HCT116 (cell line): ENCODE measurements at regions not wholly inside any gene's neighbourhood (a gene's known extent, or its start where the extent isn't known, plus 50 kb on each side); places are given as distances from the start of the nearest gene placed in this dataset.
"Not testable (repeated sequence)": the region's sequence is repeated elsewhere in the genome, so short reads cannot be mapped to it uniquely, and the experiment has no call there.

Source experiments
- ATAC-seq: fragments of 200-7000 bp; cut with Tn5 transposase; 2 replicates; pipeline ENCODE4 v1.9.1; 2020; ENCODE audit warnings: mild to moderate bottlenecking, moderate library complexity
- BruUV-seq: library from RNA; stranded (reverse); fragments of 400-500 nt; replicated peaks from 2 replicates; lab custom pipeline; 2021; lab: Mats Ljungman, UMichigan
- CTCF ChIA-PET: fragments of 300-600 bp; sonication (Branson Sonifier 250); formaldehyde crosslinking; loops from one replicate; lab custom pipeline; 2021; ENCODE audit warnings: antibody characterized with exemption; lab: Charles Lee
- POLR2A ChIA-PET: fragments of 300-600, 350-600 bp; sonication (Branson Sonifier 250); formaldehyde crosslinking; loops from one replicate; lab custom pipeline; 2021; ENCODE audit warnings: antibody characterized with exemption; lab: Charles Lee
- RAD21 ChIA-PET, 2 experiments: fragments of 300-600 bp; sonication (Branson Sonifier 250); formaldehyde crosslinking; loops; one replicate each; lab custom pipeline; 2023; ENCODE audit warnings: low total read pairs in 2 of 2; ENCODE audit not compliant: uncharacterized antibody in 2 of 2, unreplicated experiment in 2 of 2, low non-redundant PET in 1 of 2; lab: Charles Lee
- DNase-seq: peaks from one replicate; pipeline ENCODE4 v3.0.0-alpha.2; 2010; ENCODE audit warnings: low read depth, low spot score
- H2AFZ ChIP-seq: fragments of 200-600 bp; shearing (Covaris generic), sonication (generic); 2 replicates; pipeline ENCODE4 v1.6.1; 2017; ENCODE audit warnings: low read depth, mixed run types, mixed read lengths, antibody characterized with exemption, low read length; ENCODE audit not compliant: poor library complexity, severe bottlenecking
- H3K27ac ChIP-seq: 2 replicates; pipeline ENCODE4 v1.5.1; 2012; ENCODE audit warnings: low read depth, low read length
- H3K27me3 ChIP-seq: fragments of 200-600 bp; sonication (generic); 2 replicates; pipeline ENCODE4 v1.6.1; 2016; ENCODE audit warnings: mixed run types, low read length, mixed read lengths; ENCODE audit not compliant: insufficient read depth
- H3K36me3 ChIP-seq, 2 experiments: fragments of 200-500 bp in 1 of 2; fragments of 200-600 bp in 1 of 2; sonication (Bioruptor generic) in 1 of 2; sonication (generic) in 1 of 2; 2 replicates each; pipeline versions ENCODE4 v1.5.1 to v1.6.1; 2014 to 2016; ENCODE audit warnings: low read length in 2 of 2, inconsistent platforms in 1 of 2, mixed read lengths in 1 of 2, mixed run types in 1 of 2; ENCODE audit not compliant: insufficient read depth in 2 of 2, control insufficient read depth in 1 of 2
- H3K4me1 ChIP-seq, 2 experiments: fragments of 200-600 bp in 1 of 2; sonication (generic) in 1 of 2; 2 replicates each; pipeline versions ENCODE4 v1.5.1 to v1.6.1; 2012 to 2017; ENCODE audit warnings: low read length in 2 of 2, inconsistent platforms in 1 of 2, mild to moderate bottlenecking in 1 of 2, mixed read lengths in 1 of 2, mixed run types in 1 of 2, moderate library complexity in 1 of 2; ENCODE audit not compliant: insufficient read depth in 2 of 2, control insufficient read depth in 1 of 2
- H3K4me2 ChIP-seq: fragments of 200-600 bp; sonication (generic); 2 replicates; pipeline ENCODE4 v1.6.1; 2017; ENCODE audit warnings: mixed run types, low read length, mixed read lengths
- H3K4me3 ChIP-seq, 2 experiments: fragments of 200-600 bp in 1 of 2; sonication (generic) in 1 of 2; replicated peaks in 1 of 2; 2 replicates each; pipeline ENCODE4 v1.5.1; 2011 to 2016; ENCODE audit warnings: low read length in 2 of 2, control low read depth in 1 of 2, low read depth in 1 of 2, mild to moderate bottlenecking in 1 of 2, mixed read lengths in 1 of 2, mixed run types in 1 of 2
- H3K79me2 ChIP-seq: fragments of 200-600 bp; sonication (generic); 2 replicates; pipeline ENCODE4 v1.6.1; 2017; ENCODE audit warnings: mild to moderate bottlenecking, mixed run types, low read length, moderate library complexity, mixed read lengths; ENCODE audit not compliant: insufficient read depth
- H3K9ac ChIP-seq: fragments of 200-600 bp; sonication (generic); 2 replicates; pipeline ENCODE4 v1.6.1; 2016; ENCODE audit warnings: low read length, mixed read lengths
- H3K9me2 ChIP-seq: fragments of 200-600 bp; sonication (generic), shearing (Covaris generic); 2 replicates; pipeline ENCODE4 v1.6.1; 2017; ENCODE audit warnings: mixed run types, mild to moderate bottlenecking, moderate library complexity; ENCODE audit not compliant: insufficient read depth
- H3K9me3 ChIP-seq, 2 experiments: fragments of 200-500 bp in 1 of 2; fragments of 200-600 bp in 1 of 2; sonication (Bioruptor generic) in 1 of 2; sonication (generic) in 1 of 2; 2 replicates each; pipeline ENCODE4 v1.6.1; 2014 to 2017; ENCODE audit warnings: low read length in 2 of 2, mixed read lengths in 2 of 2, inconsistent platforms in 1 of 2, low read depth in 1 of 2, mild to moderate bottlenecking in 1 of 2, mixed run types in 1 of 2, moderate library complexity in 1 of 2; ENCODE audit not compliant: control insufficient read depth in 1 of 2, insufficient read depth in 1 of 2
- H4K20me1 ChIP-seq: fragments of 200-600 bp; sonication (generic), shearing (Covaris generic); 2 replicates; pipeline ENCODE4 v1.6.1; 2017; ENCODE audit warnings: mixed run types, mild to moderate bottlenecking, moderate library complexity; ENCODE audit not compliant: insufficient read depth
- CBX3 ChIP-seq: IDR thresholded peaks from 2 replicates; pipeline ENCODE4 v1.6.1; 2012; ENCODE audit warnings: low read depth
- CEBPB ChIP-seq: IDR thresholded peaks from 2 replicates; pipeline ENCODE4 v1.6.1; 2012; ENCODE audit warnings: low read depth
- EGR1 ChIP-seq: IDR thresholded peaks from 2 replicates; pipeline ENCODE4 v1.6.1; 2012; ENCODE audit warnings: low read depth
- ELF1 ChIP-seq: IDR thresholded peaks from 2 replicates; pipeline ENCODE4 v1.6.1; 2012; ENCODE audit warnings: low read depth, borderline replicate concordance
- EZH2 ChIP-seq: fragments of 200-600 bp; sonication (generic); IDR thresholded peaks from 2 replicates; pipeline ENCODE4 v1.6.1; 2017; ENCODE audit warnings: antibody characterized with exemption, mixed run types
- RAD21 ChIP-seq: IDR thresholded peaks from 2 replicates; pipeline ENCODE4 v1.6.1; 2012; ENCODE audit warnings: low read depth, mild to moderate bottlenecking
- ZFX ChIP-seq: fragments of 450-650 bp; IDR thresholded peaks from 2 replicates; pipeline ENCODE4 v1.6.1; 2017
- intact Hi-C: fragments of 100-400 bp; cut with micrococcal nuclease; formaldehyde crosslinking; loops from 2 replicates; pipeline ENCODE4 v1.10.0; 2022
- TF ChIP-seq, protein P1 (sequence below), 3 experiments: fragments of 200-600 bp in 1 of 3; sonication (generic) in 1 of 3; IDR thresholded peaks in 2 of 3; conservative IDR thresholded peaks in 1 of 3; 2 replicates each; pipeline ENCODE4 v1.5.1; 2012 to 2017; ENCODE audit warnings: low read depth in 2 of 3, low read length in 2 of 3, antibody characterized with exemption in 1 of 3, borderline replicate concordance in 1 of 3, control low read depth in 1 of 3, mild to moderate bottlenecking in 1 of 3, mixed read lengths in 1 of 3, mixed run types in 1 of 3, moderate library complexity in 1 of 3; ENCODE audit not compliant: insufficient read depth in 1 of 3

DNA sequence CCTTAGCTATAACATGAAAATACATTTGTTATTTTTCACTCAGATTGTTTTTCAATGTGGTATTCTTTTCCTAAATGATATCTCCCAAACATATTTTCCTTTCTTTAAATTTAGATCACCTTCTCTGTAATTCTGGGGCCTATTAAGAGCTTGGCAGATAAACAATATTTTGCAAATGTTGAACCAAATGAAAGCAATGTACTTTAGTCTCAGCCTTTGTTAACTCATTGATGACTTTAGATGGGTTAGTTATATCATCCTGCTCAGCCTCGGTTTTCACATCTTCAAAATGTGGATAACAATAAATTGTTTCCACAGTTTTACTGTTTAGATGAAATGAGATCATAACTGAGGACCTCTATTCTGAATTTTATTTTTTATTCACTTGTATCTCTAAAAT, 1205.2 kb downstream of the SUCLG1 start:
- no peak overlapping the region for H2AFZ ChIP-seq
- ChIA-PET RAD21 (no interaction called here), CTCF (no interaction called here), POLR2A (no interaction called here)
- no peak for DNase-seq
- no peaks in the 10 kb centered on the region for H3K27me3 ChIP-seq
- H3K4me1 ChIP-seq: no peaks in the 10 kb centered on the region
- no peak for TF ChIP-seq ZFX
- no peak for TF ChIP-seq CBX3
- no peak for TF ChIP-seq CEBPB
- no peak for TF ChIP-seq EZH2
- TF ChIP-seq RAD21: no peak
- TF ChIP-seq, protein P1, sequence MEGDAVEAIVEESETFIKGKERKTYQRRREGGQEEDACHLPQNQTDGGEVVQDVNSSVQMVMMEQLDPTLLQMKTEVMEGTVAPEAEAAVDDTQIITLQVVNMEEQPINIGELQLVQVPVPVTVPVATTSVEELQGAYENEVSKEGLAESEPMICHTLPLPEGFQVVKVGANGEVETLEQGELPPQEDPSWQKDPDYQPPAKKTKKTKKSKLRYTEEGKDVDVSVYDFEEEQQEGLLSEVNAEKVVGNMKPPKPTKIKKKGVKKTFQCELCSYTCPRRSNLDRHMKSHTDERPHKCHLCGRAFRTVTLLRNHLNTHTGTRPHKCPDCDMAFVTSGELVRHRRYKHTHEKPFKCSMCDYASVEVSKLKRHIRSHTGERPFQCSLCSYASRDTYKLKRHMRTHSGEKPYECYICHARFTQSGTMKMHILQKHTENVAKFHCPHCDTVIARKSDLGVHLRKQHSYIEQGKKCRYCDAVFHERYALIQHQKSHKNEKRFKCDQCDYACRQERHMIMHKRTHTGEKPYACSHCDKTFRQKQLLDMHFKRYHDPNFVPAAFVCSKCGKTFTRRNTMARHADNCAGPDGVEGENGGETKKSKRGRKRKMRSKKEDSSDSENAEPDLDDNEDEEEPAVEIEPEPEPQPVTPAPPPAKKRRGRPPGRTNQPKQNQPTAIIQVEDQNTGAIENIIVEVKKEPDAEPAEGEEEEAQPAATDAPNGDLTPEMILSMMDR (IDR thresholded peaks at IDR 0.05 in 2 of 3, conservative IDR thresholded peaks at IDR 0.05 in 1 of 3; ENCODE audit: borderline replicate concordance in 1 of 3, insufficient read depth in 1 of 3, low read depth in 2 of 3, low read length in 2 of 3): no peak
- TF ChIP-seq ELF1: no peak
- H3K36me3 ChIP-seq: no peaks in the 10 kb centered on the region
- no peak overlapping the region for H3K9ac ChIP-seq
- no peak overlapping the region for H3K4me3 ChIP-seq
- no peak overlapping the region for H3K27ac ChIP-seq
- no peaks in the 10 kb centered on the region for H3K79me2 ChIP-seq
- no TSS peak for BruUV-seq
- no peaks in the 10 kb centered on the region for H4K20me1 ChIP-seq
- intact Hi-C loops: no loop called here
- H3K9me3 ChIP-seq: no peaks in the 10 kb centered on the region
- H3K4me2 ChIP-seq: no peak overlapping the region
- no peak for ATAC-seq
- H3K9me2 ChIP-seq: no peaks in the 10 kb centered on the region

DNA sequence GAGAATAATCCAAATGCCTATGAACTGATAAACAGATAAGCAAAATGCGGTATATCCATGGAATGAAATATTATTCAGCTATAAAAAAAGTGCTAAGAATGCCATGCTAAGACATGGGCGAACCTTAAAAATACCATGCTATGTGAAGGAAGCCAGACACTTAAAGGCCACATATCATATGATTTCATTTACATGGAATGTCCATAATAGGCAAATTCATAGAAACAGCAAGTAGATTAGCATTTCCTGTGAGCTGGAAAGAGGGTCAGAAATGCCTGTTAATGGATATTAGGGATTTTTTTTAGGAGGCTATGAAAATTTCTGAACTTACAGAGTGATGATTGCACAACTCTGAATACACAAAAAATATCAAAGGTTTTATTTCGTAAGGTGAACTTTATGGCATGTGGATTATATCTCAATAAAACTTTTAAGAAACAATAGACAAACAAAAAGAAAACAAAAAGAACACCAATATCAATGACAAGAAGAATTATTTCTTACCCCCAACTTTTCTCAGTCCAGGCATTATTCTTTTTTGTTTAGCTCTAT, 1207.7 kb downstream of the SUCLG1 start:
- Histone ChIP-seq H3K36me3 (no peaks in the 10 kb centered on the region), H3K9me3 (no peaks in the 10 kb centered on the region), H3K4me3 (no peak overlapping the region), H3K4me2 (no peak overlapping the region), H3K9ac (no peak overlapping the region), H3K27me3 (no peaks in the 10 kb centered on the region), H3K27ac (no peak overlapping the region), H3K9me2 (no peaks in the 10 kb centered on the region), H3K4me1 (no peaks in the 10 kb centered on the region), H3K79me2 (no peaks in the 10 kb centered on the region), H4K20me1 (no peaks in the 10 kb centered on the region), H2AFZ (no peak overlapping the region)
- ChIA-PET RAD21 (no interaction called here), POLR2A (no interaction called here), CTCF (interaction anchor here (1.1 kb wide), 1 partner anchor 55 kb away, joined by 3 read pairs; no protein-coding TSS in a partner anchor)
- no peak for DNase-seq
- ATAC-seq: no peak
- intact Hi-C loops: no loop called here
- BruUV-seq: no TSS peak
- TF ChIP-seq RAD21 (no peak), EGR1 (no peak)

DNA sequence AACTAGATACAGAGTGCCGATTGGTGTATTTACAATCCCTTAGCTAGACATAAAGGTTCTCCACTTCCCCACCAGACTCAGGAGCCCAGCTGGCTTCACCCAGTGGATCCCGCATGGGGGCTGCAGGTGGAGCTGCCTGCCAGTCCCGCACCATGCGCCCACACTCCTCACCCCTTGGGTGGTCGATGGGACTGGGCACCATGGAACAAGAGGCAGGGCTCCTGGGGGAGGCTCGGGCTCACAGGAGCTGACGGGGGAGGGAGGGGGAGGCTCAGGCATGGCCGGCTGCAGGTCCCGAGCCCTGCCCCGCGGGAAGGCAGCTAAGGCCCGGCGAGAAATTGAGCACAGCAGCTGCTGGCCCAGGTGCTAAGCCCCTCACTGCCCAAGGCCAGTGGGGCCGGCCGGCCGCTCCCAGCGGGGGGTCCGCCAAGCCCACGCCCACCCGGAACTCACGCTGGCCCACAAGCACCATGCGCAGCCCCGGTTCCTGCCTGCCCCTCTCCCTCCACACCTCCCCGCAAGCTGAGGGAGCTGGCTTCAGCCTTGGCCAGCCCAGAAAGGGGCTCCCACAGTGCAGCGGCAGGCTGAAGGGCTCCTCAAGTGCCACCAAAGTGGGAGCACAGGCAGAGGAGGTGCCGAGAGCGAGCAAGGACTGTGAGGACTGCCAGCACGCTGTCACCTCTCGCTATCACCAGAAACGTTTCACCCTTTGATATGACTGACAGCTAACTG, 1213.1 kb downstream of the SUCLG1 start:
- BruUV-seq, H3K36me3 ChIP-seq, H3K9me2 ChIP-seq, H3K4me3 ChIP-seq, H3K27ac ChIP-seq, H3K79me2 ChIP-seq, H3K4me2 ChIP-seq, H3K9me3 ChIP-seq, DNase-seq, H4K20me1 ChIP-seq, ATAC-seq, RAD21 ChIA-PET, H3K27me3 ChIP-seq, POLR2A ChIA-PET, H2AFZ ChIP-seq, CTCF ChIA-PET, intact Hi-C loops, H3K9ac ChIP-seq, H3K4me1 ChIP-seq: not testable (repeated sequence)
